Panc1 (cell line): ENCODE measurements at regions not wholly inside any gene's neighbourhood (a gene's known extent, or its start where the extent isn't known, plus 50 kb on each side); places are given as distances from the start of the nearest gene placed in this dataset.

Experiments used
- ATAC-seq: fragments of 200-7000 bp; cut with Tn5 transposase; 2 replicates; pipeline ENCODE4 v1.9.1; 2020; ENCODE audit warnings: mild to moderate bottlenecking, moderate library complexity
- BruUV-seq: library from RNA; stranded (reverse); fragments of 400-500 nt; replicated peaks from 2 replicates; lab custom pipeline; 2021; lab: Mats Ljungman, UMichigan
- CTCF ChIA-PET: fragments of 300-600 bp; sonication (Branson Sonifier 250); formaldehyde crosslinking; loops from one replicate; lab custom pipeline; 2022; ENCODE audit warnings: antibody characterized with exemption; lab: Charles Lee
- POLR2A ChIA-PET: fragments of 300-600 bp; sonication (Branson Sonifier 250); formaldehyde crosslinking; loops from one replicate; lab custom pipeline; 2022; ENCODE audit warnings: antibody characterized with exemption; lab: Charles Lee
- DNase-seq: peaks from one replicate; pipeline ENCODE4 v3.0.0-alpha.2; 2010; ENCODE audit warnings: low read depth, low spot score
- H3K27ac ChIP-seq: 2 replicates; pipeline ENCODE4 v1.5.1; 2011; ENCODE audit warnings: mild to moderate bottlenecking, low read length, inconsistent platforms
- H3K27me3 ChIP-seq: fragments of 200-500 bp; sonication (Bioruptor generic); 2 replicates; pipeline ENCODE4 v1.6.0; 2014; ENCODE audit warnings: low read length, inconsistent platforms; ENCODE audit not compliant: control insufficient read depth, insufficient read depth
- H3K36me3 ChIP-seq: fragments of 200-500 bp; sonication (Bioruptor generic); 2 replicates; pipeline ENCODE4 v1.5.1; 2014; ENCODE audit warnings: inconsistent platforms, mild to moderate bottlenecking, low read length, moderate library complexity; ENCODE audit not compliant: control insufficient read depth, insufficient read depth
- H3K4me1 ChIP-seq: 2 replicates; pipeline ENCODE4 v1.5.1; 2011; ENCODE audit warnings: inconsistent platforms, mild to moderate bottlenecking, low read length, moderate library complexity; ENCODE audit not compliant: control insufficient read depth, insufficient read depth
- H3K4me3 ChIP-seq, 2 experiments: 2 replicates each; pipeline ENCODE4 v1.5.1; 2011 to 2012; ENCODE audit warnings: low read depth in 2 of 2, low read length in 2 of 2, mild to moderate bottlenecking in 2 of 2, inconsistent platforms in 1 of 2, moderate library complexity in 1 of 2
- H3K9me3 ChIP-seq: fragments of 200-500 bp; sonication (Bioruptor generic); 2 replicates; pipeline ENCODE4 v1.5.1; 2014; ENCODE audit warnings: low read depth, mild to moderate bottlenecking, inconsistent platforms, low read length, moderate library complexity; ENCODE audit not compliant: control insufficient read depth, insufficient read depth
- CTCF ChIP-seq: fragments of 450-650 bp; IDR thresholded peaks from 2 replicates; pipeline ENCODE4 v1.5.1; 2017; ENCODE audit warnings: mild to moderate bottlenecking
- POLR2AphosphoS5 ChIP-seq: IDR thresholded peaks from 2 replicates; pipeline ENCODE4 v1.6.1; 2012; ENCODE audit warnings: mild to moderate bottlenecking, low read depth, low read length, moderate library complexity
- REST ChIP-seq, 2 experiments: IDR thresholded peaks; 2 replicates each; pipeline ENCODE4 v1.6.1; 2011 to 2012; ENCODE audit warnings: low read depth in 2 of 2, control low read depth in 1 of 2, low read length in 1 of 2, mild to moderate bottlenecking in 1 of 2, moderate library complexity in 1 of 2; ENCODE audit not compliant: insufficient read depth in 1 of 2
- SIN3A ChIP-seq: IDR thresholded peaks from 2 replicates; pipeline ENCODE4 v1.6.1; 2012; ENCODE audit warnings: low read depth, mild to moderate bottlenecking, low read length, moderate library complexity, borderline replicate concordance; ENCODE audit not compliant: insufficient read depth
- TCF7L2 ChIP-seq: IDR thresholded peaks from 2 replicates; pipeline ENCODE4 v1.6.1; 2011; ENCODE audit warnings: mild to moderate bottlenecking, low read depth, low read length, inconsistent platforms
- in situ Hi-C: cut with HindIII; loops from 2 replicates; pipeline ENCODE4 v1.10.0; 2016; ENCODE audit warnings: low sequenced_read_pairs, low pct_unique_long_range_greater_than_20kb
- intact Hi-C: fragments of 100-400 bp; cut with micrococcal nuclease; formaldehyde crosslinking; loops from one replicate; pipeline ENCODE4 v1.10.0; 2022; ENCODE audit not compliant: unreplicated experiment

DNA sequence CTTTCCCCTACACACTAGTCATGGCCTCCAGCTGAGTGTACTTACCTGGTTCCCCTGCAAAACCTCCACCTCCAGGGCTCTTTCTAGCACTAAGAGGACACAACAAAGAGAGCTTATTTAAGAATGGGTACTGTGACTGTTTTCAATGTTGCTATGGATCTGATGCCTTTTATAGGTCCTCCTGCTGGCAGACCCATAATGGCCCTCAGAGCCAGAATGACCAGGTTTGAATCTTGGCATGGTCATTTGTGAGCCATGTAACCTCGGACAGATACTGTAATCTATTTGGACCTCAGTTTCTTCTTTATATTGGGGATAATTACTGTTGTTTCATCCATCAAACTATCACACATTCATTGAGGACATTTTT, 137.6 kb upstream of the USP24 start:
- BruUV-seq = no TSS peak
- no peak for DNase-seq
- ATAC-seq = no peak
- Histone ChIP-seq H3K27ac (no peak overlapping the region), H3K36me3 (no peaks in the 10 kb centered on the region), H3K9me3 (no peaks in the 10 kb centered on the region), H3K27me3 (no peaks in the 10 kb centered on the region), H3K4me3 (no peak overlapping the region), H3K4me1 (no peaks in the 10 kb centered on the region)
- ChIA-PET POLR2A (no interaction called here), CTCF (no interaction called here)
- in situ Hi-C loops = no loop called here
- TF ChIP-seq SIN3A (no peak), CTCF (no peak), POLR2AphosphoS5 (no peak)
- intact Hi-C loops = no loop called here

GRCh38 chr1:55352080-55352810, 137.1 kb upstream of the USP24 start:
- intact Hi-C loops (no loop called here), in situ Hi-C loops (no loop called here)
- Histone ChIP-seq H3K36me3 (no peaks in the 10 kb centered on the region), H3K9me3 (no peaks in the 10 kb centered on the region), H3K4me3 (no peak overlapping the region), H3K27me3 (no peaks in the 10 kb centered on the region), H3K4me1 (no peaks in the 10 kb centered on the region), H3K27ac (no peak overlapping the region)
- ChIA-PET POLR2A (no interaction called here), CTCF (interaction anchor here (0.6 kb wide), 1 partner anchor 75 kb away, joined by 3 read pairs; no protein-coding TSS in a partner anchor)
- no TSS peak for BruUV-seq
- ATAC-seq = no peak
- TF ChIP-seq REST (IDR thresholded peaks at IDR 0.05; ENCODE audit: insufficient read depth in 1 of 2, low read depth in 2 of 2, low read length in 1 of 2) = no peak
- no peak for TF ChIP-seq TCF7L2
- DNase-seq = no peak

- Histone ChIP-seq H3K4me1 (no peaks in the 10 kb centered on the region), H3K4me3 (no peak overlapping the region), H3K9me3 (no peaks in the 10 kb centered on the region), H3K27me3 (no peaks in the 10 kb centered on the region), H3K36me3 (no peaks in the 10 kb centered on the region), H3K27ac (no peak overlapping the region)
- BruUV-seq = no TSS peak
- TF ChIP-seq TCF7L2 (no peak), REST (IDR thresholded peaks at IDR 0.05; ENCODE audit: insufficient read depth in 1 of 2, low read depth in 2 of 2, low read length in 1 of 2) (no peak), POLR2AphosphoS5 (no peak), CTCF (no peak), SIN3A (no peak)
- in situ Hi-C loops (no loop called here), intact Hi-C loops (no loop called here)
- DNase-seq = no peak
- ChIA-PET CTCF (no interaction called here), POLR2A (no interaction called here)
- ATAC-seq = no peak
Measured at GRCh38 chr1:55348356-55348755, 133.2 kb upstream of the USP24 start.
